ENCODE measurements at regions not wholly inside any gene's neighbourhood (a gene's known extent, or its start where the extent isn't known, plus 50 kb on each side); places are given as distances from the start of the nearest gene placed in this dataset.

- TF ChIP-seq, protein P1, sequence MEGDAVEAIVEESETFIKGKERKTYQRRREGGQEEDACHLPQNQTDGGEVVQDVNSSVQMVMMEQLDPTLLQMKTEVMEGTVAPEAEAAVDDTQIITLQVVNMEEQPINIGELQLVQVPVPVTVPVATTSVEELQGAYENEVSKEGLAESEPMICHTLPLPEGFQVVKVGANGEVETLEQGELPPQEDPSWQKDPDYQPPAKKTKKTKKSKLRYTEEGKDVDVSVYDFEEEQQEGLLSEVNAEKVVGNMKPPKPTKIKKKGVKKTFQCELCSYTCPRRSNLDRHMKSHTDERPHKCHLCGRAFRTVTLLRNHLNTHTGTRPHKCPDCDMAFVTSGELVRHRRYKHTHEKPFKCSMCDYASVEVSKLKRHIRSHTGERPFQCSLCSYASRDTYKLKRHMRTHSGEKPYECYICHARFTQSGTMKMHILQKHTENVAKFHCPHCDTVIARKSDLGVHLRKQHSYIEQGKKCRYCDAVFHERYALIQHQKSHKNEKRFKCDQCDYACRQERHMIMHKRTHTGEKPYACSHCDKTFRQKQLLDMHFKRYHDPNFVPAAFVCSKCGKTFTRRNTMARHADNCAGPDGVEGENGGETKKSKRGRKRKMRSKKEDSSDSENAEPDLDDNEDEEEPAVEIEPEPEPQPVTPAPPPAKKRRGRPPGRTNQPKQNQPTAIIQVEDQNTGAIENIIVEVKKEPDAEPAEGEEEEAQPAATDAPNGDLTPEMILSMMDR (conservative IDR thresholded peaks at IDR 0.05; ENCODE audit: low read depth, low read length), result no peak
- no peak for TF ChIP-seq EZH2 (IDR thresholded peaks at IDR 0.05; ENCODE audit: borderline replicate concordance, low read depth, low read length, poor library complexity, severe bottlenecking)
Measured at GRCh38 chr10:36771725-36772124, 353.7 kb upstream of the ANKRD30A start.

Measured in A673 (cell line).